ENCODE measurements at regions not wholly inside any gene's neighbourhood (a gene's known extent, or its start where the extent isn't known, plus 50 kb on each side); places are given as distances from the start of the nearest gene placed in this dataset.

DNA sequence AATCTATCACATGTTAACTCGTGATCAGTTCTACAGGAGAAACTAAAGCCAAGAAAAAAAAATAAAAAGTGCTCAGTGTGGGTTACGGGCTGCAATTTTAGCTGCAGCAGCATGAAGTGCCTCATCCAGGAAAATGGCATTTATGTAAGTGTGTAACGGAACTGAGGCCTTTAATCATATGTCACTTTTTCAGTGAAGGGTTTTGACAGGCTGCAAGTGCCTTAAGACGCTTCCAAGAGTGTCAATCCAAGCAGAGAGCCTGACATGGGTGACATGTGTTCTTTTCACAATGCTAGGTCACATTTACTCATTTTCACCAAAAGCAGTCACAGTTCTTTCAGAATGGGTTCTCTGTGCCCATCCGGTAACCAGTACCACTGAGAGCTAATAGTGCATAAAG lies 604.6 kb downstream of the RAB28 start:
- no peaks in the 10 kb centered on the region for H3K9me3 ChIP-seq
- WGBS = 61% methylated on average over 5 of the region's 5 CpGs
- TF ChIP-seq, protein P1, sequence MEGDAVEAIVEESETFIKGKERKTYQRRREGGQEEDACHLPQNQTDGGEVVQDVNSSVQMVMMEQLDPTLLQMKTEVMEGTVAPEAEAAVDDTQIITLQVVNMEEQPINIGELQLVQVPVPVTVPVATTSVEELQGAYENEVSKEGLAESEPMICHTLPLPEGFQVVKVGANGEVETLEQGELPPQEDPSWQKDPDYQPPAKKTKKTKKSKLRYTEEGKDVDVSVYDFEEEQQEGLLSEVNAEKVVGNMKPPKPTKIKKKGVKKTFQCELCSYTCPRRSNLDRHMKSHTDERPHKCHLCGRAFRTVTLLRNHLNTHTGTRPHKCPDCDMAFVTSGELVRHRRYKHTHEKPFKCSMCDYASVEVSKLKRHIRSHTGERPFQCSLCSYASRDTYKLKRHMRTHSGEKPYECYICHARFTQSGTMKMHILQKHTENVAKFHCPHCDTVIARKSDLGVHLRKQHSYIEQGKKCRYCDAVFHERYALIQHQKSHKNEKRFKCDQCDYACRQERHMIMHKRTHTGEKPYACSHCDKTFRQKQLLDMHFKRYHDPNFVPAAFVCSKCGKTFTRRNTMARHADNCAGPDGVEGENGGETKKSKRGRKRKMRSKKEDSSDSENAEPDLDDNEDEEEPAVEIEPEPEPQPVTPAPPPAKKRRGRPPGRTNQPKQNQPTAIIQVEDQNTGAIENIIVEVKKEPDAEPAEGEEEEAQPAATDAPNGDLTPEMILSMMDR (IDR thresholded peaks at IDR 0.05) = no peak
- TF ChIP-seq POLR2AphosphoS5 (IDR thresholded peaks at IDR 0.05) (no peak), EP300 (IDR thresholded peaks at IDR 0.05) (no peak), POLR2A (IDR thresholded peaks at IDR 0.05) (no peak)
- no peak overlapping the region for H3K4me3 ChIP-seq
- H3K27ac ChIP-seq = no peak overlapping the region
- no peaks in the 10 kb centered on the region for H3K36me3 ChIP-seq
- H3K27me3 ChIP-seq = no peaks in the 10 kb centered on the region
- DNase-seq (ENCODE audit: low spot score in 2 of 2) = no peak
- no peaks in the 10 kb centered on the region for H3K4me1 ChIP-seq

DNA sequence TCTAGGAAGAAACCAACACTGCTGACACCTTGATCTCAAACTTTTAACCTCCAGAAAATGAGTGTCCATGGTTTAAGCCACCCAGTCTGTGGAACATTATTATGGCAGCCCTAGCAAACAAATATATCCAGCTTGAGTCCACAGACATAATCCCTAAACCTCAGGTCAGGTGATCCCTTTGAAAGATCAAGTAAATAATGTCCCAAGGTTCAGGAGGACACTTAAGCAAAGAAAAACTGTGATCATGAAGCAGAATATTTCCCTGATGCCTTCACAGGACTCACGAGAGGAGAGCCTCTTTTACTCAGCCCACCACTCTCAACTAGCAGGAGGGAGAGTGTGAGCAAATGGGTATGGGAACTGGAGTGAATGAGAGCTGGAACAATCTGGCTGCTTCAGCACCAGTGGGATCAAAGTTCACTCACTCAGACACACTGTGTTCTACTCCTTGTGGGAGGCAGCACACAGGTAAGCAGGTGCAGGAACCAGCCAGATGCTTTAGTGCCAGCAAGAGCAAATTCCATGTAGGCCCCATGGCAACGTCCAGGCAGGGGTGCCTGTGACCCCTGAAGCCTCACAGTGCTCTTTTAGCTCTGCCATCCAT lies 608.4 kb downstream of the RAB28 start:
- TF ChIP-seq EP300 (IDR thresholded peaks at IDR 0.05) = no peak
- no peak for TF ChIP-seq POLR2AphosphoS5 (IDR thresholded peaks at IDR 0.05)
- TF ChIP-seq, protein P1 (IDR thresholded peaks at IDR 0.05) = no peak
- no peak for TF ChIP-seq POLR2A (IDR thresholded peaks at IDR 0.05)
- no peak for DNase-seq (ENCODE audit: low spot score in 2 of 2)
- WGBS = 89% methylated on average over 2 of the region's 2 CpGs
- Histone ChIP-seq H3K4me1 (no peaks in the 10 kb centered on the region), H3K27me3 (no peaks in the 10 kb centered on the region), H3K9me3 (no peaks in the 10 kb centered on the region), H3K4me3 (no peak overlapping the region), H3K36me3 (no peaks in the 10 kb centered on the region), H3K27ac (no peak overlapping the region)

DNA sequence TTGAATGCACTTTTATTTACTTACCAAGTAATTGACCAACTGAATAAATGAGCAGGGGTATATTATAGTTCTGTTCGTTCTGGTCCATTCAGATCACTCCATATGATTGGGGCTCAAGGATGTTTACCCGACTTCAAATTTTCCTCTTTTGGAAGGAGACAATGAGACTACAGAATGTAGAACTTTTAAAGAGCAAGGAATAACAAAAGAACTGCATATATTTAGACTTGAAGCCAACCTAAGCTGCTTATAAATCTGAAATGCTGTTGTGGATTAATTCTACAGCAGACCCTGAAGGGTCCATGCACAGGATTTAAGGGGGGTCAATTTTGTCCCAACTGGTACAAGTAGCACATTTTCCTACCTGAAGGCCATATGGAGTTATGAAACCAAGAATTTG lies 610.8 kb downstream of the RAB28 start:
- no peak for DNase-seq (ENCODE audit: low spot score in 2 of 2)
- whole genome bisulfite sequencing = 88% methylated on average over 2 of the region's 2 CpGs

DNA sequence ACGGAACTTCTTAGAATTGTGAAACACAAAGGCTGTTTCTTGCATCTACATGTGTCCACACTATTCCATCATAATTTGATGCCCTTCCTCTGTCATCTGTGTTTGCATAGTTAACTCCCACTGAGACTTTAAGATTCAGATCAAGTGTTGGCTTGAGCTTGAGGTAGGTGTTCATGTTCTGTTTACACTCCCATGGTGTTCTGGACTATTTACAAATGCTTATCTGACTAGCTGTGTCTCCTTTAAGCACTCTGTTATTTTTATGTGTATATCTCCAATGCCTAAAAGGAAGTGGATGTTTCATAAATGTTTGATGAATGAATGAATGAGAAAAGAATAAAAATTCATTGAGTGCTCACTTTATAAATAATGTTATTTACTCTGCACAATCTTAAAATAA lies 622.7 kb downstream of the RAB28 start:
- Histone ChIP-seq H3K4me1 (no peaks in the 10 kb centered on the region), H3K27ac (no peak overlapping the region), H3K4me3 (no peak overlapping the region), H3K36me3 (no peaks in the 10 kb centered on the region), H3K27me3 (no peaks in the 10 kb centered on the region), H3K9me3 (no peaks in the 10 kb centered on the region)
- TF ChIP-seq POLR2AphosphoS5 (IDR thresholded peaks at IDR 0.05) (no peak), EP300 (IDR thresholded peaks at IDR 0.05) (no peak), POLR2A (IDR thresholded peaks at IDR 0.05) (no peak)
- TF ChIP-seq, protein P1 (IDR thresholded peaks at IDR 0.05) = no peak
- WGBS = 92% methylated on average over 1 of the region's 1 CpG
- DNase-seq (ENCODE audit: low spot score in 2 of 2) = no peak

More for the DNA sequence above, 610.8 kb downstream of the RAB28 start:
- no peaks in the 10 kb centered on the region for H3K9me3 ChIP-seq
- TF ChIP-seq POLR2AphosphoS5 (IDR thresholded peaks at IDR 0.05) (no peak), POLR2A (IDR thresholded peaks at IDR 0.05) (no peak), EP300 (IDR thresholded peaks at IDR 0.05) (no peak)
- no peaks in the 10 kb centered on the region for H3K4me1 ChIP-seq
- H3K4me3 ChIP-seq = no peak overlapping the region
- H3K27me3 ChIP-seq = no peaks in the 10 kb centered on the region
- no peaks in the 10 kb centered on the region for H3K36me3 ChIP-seq
- no peak overlapping the region for H3K27ac ChIP-seq

DNA sequence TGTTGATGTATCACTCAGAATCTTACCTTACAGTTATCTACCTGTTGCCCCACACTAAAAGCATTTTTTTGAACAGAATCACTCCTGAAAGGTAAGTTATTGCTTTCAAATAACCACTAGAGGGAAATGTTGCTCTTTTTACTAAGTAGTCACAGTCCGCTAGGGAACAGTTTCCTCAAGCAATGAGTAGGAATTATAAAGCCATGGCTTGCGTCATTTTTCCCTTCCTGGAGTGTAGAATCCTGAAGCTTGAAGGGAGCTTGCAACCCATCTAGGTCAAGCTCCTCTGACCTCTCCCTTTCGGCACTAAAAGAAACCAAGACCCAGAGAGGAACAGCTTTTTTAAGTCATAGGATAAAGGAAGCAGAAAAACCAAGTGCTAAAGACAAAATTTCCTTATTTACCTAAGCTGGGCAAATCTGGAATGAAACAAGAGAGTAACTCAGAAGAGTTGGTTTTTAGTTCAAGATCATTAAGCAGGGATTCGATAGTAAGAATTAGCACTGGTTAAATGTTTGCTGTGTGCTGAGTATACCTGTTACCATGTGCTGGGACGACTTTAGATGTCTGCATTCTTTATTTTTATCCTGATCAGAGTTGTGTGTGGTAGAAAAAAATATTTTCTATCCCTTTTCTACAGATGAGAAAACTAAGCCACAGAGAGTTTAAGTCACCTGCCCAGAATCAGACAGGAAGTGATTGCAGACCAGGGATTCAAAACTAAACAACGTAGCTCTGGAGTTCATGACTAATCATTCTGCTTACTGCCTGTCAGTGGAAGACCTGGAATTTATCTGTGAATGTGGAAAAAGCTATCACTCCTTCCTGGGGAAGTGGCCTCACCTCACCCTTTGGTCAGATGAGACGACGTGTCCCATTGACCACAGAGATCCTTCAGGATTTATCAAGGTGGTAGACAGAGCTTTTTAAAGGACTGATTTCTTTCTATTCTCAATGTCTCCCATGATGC lies 631.5 kb downstream of the RAB28 start:
- Histone ChIP-seq H3K27ac (no peak overlapping the region), H3K27me3 (peaks cover 12% of the 10 kb centered on the region), H3K4me3 (no peak overlapping the region), H3K36me3 (no peaks in the 10 kb centered on the region), H3K9me3 (no peaks in the 10 kb centered on the region), H3K4me1 (no peaks in the 10 kb centered on the region)
- WGBS = 33% methylated on average over 8 of the region's 8 CpGs
- DNase-seq (ENCODE audit: low spot score in 2 of 2) = no peak
- no peak for TF ChIP-seq POLR2A (IDR thresholded peaks at IDR 0.05)
- TF ChIP-seq, protein P1 (IDR thresholded peaks at IDR 0.05) = peak; percentile 23 to 49
- no peak for TF ChIP-seq POLR2AphosphoS5 (IDR thresholded peaks at IDR 0.05)
- no peak for TF ChIP-seq EP300 (IDR thresholded peaks at IDR 0.05)
